ENCODE measurements at regions not wholly inside any gene's neighbourhood (a gene's known extent, or its start where the extent isn't known, plus 50 kb on each side); places are given as distances from the start of the nearest gene placed in this dataset.

GRCh38 chr22:48371391-48371790 lies 1456.3 kb downstream of the BRD1 start:
- Histone ChIP-seq H3K27me3 (ENCODE audit: insufficient read depth, poor library complexity, severe bottlenecking) (peaks cover 2% of the 10 kb centered on the region), H3K4me3 (replicated peaks; ENCODE audit: insufficient read depth, low read length) (no peak overlapping the region), H3K27ac (replicated peaks) (no peak overlapping the region)
- DNase-seq (ENCODE audit: low read depth in 1 of 2, low spot score in 1 of 2) = no peak
- TF ChIP-seq REST (IDR thresholded peaks at IDR 0.05; ENCODE audit: insufficient replicate concordance, low read depth) (no peak), CTCF (IDR thresholded peaks at IDR 0.05; ENCODE audit: insufficient read depth, low read length) (no peak), POLR2AphosphoS5 (IDR thresholded peaks at IDR 0.05; ENCODE audit: low read depth) (no peak), GABPA (IDR thresholded peaks at IDR 0.05; ENCODE audit: low read depth) (no peak), SPI1 (IDR thresholded peaks at IDR 0.05; ENCODE audit: borderline replicate concordance, low read depth) (no peak)

GRCh38 chr22:48370508-48371325 lies 1457.0 kb downstream of the BRD1 start:
- TF ChIP-seq GABPA (IDR thresholded peaks at IDR 0.05; ENCODE audit: low read depth) (no peak), POLR2AphosphoS5 (IDR thresholded peaks at IDR 0.05; ENCODE audit: low read depth) (no peak), REST (IDR thresholded peaks at IDR 0.05; ENCODE audit: insufficient replicate concordance, low read depth) (no peak), SPI1 (IDR thresholded peaks at IDR 0.05; ENCODE audit: borderline replicate concordance, low read depth) (no peak), CTCF (IDR thresholded peaks at IDR 0.05; ENCODE audit: insufficient read depth, low read length) (no peak)
- H3K4me3 ChIP-seq (replicated peaks; ENCODE audit: insufficient read depth, low read length) = no peak overlapping the region
- H3K27ac ChIP-seq (replicated peaks) = no peak overlapping the region
- no peak for DNase-seq (ENCODE audit: low read depth in 1 of 2, low spot score in 1 of 2)
- no peaks in the 10 kb centered on the region for H3K27me3 ChIP-seq (ENCODE audit: insufficient read depth, poor library complexity, severe bottlenecking)

GRCh38 chr22:48369789-48370507 lies 1457.7 kb downstream of the BRD1 start:
- Histone ChIP-seq H3K27ac (replicated peaks) (no peak overlapping the region), H3K4me3 (replicated peaks; ENCODE audit: insufficient read depth, low read length) (no peak overlapping the region), H3K27me3 (ENCODE audit: insufficient read depth, poor library complexity, severe bottlenecking) (no peaks in the 10 kb centered on the region)
- TF ChIP-seq CTCF (IDR thresholded peaks at IDR 0.05; ENCODE audit: insufficient read depth, low read length) (no peak), SPI1 (IDR thresholded peaks at IDR 0.05; ENCODE audit: borderline replicate concordance, low read depth) (no peak)
- no peak for DNase-seq (ENCODE audit: low read depth in 1 of 2, low spot score in 1 of 2)

All from HL-60 (cell line).